CD4-positive, alpha-beta T cell treated with Interferon gamma for 1 hour (primary cell): ENCODE measurements at regions not wholly inside any gene's neighbourhood (a gene's known extent, or its start where the extent isn't known, plus 50 kb on each side); places are given as distances from the start of the nearest gene placed in this dataset.
"Not testable (repeated sequence)": the region's sequence is repeated elsewhere in the genome, so short reads cannot be mapped to it uniquely, and the experiment has no call there.

Experiments used
- DNase-seq: peaks from one replicate; pipeline ENCODE4 v3.0.0-alpha.2; 2020

GRCh38 chr12:38159591-38160317, 156.8 kb upstream of the ALG10B start:
- no peak for DNase-seq

- DNase-seq: no peak
Measured at GRCh38 chr12:38160318-38161122, 156.1 kb upstream of the ALG10B start.

GRCh38 chr12:38161123-38162000, 155.2 kb upstream of the ALG10B start:
- no peak for DNase-seq

DNA sequence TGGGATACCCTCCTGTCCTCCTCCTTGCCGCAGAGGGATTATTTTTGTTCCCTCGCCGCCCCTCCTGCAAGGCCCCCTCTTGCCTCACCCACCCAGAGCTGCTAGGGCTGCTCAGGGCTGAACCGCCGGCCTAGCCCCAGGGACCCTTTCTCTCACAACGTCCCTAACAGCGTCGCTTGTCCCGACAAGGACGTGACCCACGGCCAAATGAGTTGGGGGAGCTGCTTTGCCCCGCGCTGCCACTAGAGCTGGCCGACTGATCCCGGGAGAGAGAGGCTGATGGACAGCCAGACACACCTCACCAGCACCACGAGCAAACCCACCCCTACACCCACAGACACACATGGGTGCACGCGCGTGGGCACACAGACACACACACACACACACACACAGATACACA, 154.6 kb upstream of the ALG10B start:
- DNase-seq: no peak

- DNase-seq: no peak
Measured at GRCh38 chr12:38162708-38163441, 153.7 kb upstream of the ALG10B start.

DNA sequence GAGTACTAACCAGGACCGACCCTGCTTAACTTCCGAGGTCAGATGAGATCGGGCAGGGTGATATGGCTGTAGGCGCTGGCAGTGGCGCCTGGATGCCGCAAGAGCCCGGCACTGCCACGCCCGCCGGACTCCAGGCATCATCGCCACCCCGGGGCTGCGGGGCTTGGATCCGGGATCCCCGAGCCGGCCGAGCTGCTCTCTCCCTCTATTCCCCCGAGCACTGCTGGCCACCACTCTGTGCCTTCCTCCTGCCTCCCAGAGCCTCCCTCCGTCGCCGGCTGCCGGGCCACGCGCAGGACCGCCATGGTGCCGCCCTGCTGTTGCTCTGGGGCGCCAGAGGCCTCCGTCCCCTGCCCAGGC, 153.2 kb upstream of the ALG10B start:
- DNase-seq: no peak

GRCh38 chr12:38166225-38166624, 150.3 kb upstream of the ALG10B start:
- DNase-seq: no peak

GRCh38 chr12:38175538-38175937, 141.0 kb upstream of the ALG10B start:
- no peak for DNase-seq

DNA sequence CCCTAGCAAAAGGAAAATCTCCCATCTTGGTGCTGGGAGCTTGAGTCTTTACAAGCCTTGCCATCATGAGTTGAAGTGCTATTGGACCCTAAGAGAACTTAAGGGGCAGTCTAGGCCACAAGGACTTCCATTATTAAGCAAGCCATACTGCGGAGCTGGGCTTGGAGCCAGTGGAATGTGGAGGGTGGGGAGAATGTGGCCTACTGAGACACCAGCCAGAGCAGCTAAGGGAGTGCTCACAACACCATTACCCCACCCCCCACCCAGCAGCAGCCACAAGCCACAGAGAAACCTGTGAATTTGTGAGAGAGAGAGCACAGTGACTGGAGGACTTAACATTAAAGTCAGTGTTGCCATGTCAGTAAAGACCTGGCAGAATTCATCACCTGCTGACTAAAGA, 133.0 kb upstream of the ALG10B start:
- DNase-seq: not testable (repeated sequence)

DNA sequence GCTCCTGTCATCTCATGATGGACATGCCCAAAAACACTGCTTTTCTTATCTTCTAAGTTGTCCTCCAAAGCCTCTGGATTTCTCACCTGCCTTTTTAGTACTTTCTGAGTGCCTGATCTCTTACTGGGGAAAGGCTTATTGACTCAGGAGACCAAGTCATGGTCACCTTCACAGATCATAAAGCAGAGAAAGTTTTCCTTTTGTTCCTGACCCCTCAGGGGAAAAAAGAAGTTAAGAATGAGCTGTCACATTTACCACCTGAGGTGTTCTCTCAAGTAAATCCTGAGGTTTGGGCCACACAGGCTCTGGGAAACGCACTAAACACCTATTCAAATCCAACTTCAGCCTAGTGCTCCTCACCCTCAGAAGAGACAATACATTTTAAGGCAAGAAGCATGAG, 119.3 kb upstream of the ALG10B start:
- not testable (repeated sequence) for DNase-seq

DNA sequence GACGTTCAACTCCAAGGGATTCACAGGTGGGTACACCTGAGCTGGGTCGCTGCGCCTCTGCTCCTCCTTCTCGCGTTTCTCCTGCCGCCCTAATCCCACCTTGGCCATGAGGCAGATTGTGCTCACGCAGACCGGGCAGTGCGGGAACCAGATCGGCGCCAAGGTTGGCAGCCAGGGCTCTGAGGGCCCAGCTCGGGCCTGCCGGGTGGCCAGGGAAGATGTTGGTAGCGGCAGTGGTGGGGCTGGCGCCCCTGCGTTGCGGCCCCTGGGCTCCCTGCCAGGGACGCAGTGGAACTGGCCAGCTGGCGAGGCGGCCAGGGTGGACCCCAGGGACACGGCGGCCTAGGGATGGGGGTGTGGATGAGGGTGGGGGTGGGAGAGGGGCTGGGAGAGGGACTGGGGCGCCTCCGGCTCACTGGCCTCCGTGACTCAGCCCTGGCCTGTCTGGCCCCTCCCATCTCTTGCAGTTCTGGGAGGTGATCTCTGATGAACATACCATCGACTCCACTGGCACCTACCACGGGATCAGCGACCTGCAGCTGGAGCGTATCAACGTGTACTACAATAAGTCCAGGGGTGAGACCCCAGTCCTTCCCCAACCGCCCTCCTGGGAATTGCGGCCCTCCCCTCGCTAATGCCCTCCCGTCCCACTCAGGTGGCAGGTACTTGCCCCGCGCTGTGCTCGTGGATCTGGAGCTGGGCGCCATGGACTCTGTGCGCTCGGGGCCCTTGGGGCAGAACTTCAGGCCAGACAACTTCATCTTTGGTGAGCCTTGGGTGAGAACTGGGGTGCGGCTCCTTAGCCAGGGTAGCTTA, 114.9 kb upstream of the ALG10B start:
- no peak for DNase-seq

GRCh38 chr12:38204831-38205230, 111.7 kb upstream of the ALG10B start:
- DNase-seq: no peak

DNA sequence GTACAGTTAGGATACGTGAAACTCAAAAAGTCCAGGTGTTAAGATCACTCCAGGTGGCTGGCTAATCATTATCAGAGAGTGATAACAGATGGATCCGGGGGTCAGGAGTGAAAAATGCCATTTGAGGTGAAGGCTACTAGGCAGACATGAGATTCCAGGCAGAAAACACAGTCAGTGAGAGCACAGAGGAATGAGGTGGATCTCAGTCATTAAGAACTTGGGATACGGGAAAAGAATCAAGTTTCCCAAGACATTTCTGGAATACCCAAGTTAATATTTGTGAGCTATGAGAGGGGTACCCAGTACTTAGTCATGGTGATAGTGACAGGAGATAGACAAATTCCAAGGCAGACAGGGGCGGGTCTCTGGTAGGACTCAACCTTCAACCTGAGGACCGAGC, 94.6 kb upstream of the ALG10B start:
- no peak for DNase-seq

GRCh38 chr12:38238328-38238727, 78.2 kb upstream of the ALG10B start:
- DNase-seq: not testable (repeated sequence)

DNA sequence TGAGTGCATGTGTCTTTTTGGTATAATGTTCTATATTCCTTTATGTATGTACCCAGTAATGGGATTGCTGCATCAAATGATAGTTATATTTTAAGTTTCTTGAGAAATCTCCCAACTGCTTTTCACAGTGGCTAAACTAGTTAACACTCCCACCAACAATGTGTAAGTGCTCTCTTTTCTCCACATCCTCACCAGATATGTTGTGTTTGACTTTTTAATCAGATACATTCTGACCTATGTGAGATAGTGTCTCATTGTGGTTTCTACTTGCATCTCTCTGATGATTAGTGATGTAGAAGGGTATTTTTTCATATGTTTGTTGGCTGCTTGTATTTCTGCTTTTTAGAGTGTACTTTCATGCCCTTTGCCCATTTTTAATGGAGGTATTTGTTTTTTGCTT, 62.8 kb upstream of the ALG10B start:
- no peak for DNase-seq

GRCh38 chr12:38258411-38258810, 58.2 kb upstream of the ALG10B start:
- DNase-seq: no peak
